COR-L47 (cell line): ENCODE measurements at regions not wholly inside any gene's neighbourhood (a gene's known extent, or its start where the extent isn't known, plus 50 kb on each side); places are given as distances from the start of the nearest gene placed in this dataset.
"Not testable (repeated sequence)": the region's sequence is repeated elsewhere in the genome, so short reads cannot be mapped to it uniquely, and the experiment has no call there.

Experiments
- DNase-seq: peaks from one replicate; lab custom pipeline; 2025; lab: John Stamatoyannopoulos, UW

DNA sequence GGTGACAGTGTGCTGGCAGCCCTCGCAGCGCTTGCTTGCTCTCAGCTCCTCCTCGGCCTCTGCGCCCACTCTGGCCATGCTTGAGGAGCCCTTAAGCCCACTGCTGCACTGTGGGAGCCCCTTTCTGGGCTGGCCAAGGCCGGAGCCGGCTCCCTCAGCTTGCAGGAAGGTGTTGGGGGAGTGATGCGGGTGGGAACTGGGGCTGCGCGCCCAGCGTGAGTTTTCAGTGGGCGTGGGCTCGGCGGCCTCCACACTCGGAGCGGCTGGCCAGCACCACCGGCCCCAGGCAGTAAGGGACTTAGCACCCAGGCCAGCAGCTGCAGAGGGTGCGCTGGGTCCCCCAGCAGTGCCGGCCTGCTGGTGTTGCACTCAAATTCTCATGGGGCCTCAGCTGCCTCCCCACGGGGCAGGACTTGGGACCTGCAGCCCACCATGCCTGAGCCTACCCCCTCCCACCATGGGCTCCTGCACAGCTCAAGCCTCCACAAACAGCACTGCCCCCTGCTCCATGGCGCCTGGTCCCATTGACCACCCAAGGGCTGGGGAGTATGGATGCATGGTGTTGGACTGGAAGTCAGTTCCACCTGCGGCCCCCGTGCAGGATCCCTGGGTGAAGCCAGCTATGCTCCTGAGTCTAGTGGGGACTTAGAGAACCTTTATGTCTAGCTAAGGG is 223.1 kb upstream of the PTPRD start:
- DNase-seq = no peak

DNA sequence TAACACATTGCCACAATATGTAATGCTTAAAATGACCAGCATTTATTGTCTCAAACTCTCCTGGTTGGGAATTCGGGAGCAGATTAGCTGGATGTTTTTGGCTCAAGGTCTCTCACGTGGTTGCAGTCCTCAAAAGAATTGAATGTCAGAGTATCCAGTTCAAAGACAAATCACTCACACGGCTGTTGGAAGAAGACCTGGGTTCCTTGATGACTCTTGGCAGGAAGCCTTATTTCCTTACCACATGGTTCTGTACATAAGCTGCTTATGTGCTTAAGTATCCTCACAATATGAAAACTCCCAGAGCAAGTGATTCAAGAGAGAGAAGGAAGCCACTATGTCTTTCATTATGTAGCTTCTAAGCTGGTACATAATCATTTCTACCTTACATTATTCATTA is 230.3 kb upstream of the PTPRD start:
- DNase-seq = no peak

DNA sequence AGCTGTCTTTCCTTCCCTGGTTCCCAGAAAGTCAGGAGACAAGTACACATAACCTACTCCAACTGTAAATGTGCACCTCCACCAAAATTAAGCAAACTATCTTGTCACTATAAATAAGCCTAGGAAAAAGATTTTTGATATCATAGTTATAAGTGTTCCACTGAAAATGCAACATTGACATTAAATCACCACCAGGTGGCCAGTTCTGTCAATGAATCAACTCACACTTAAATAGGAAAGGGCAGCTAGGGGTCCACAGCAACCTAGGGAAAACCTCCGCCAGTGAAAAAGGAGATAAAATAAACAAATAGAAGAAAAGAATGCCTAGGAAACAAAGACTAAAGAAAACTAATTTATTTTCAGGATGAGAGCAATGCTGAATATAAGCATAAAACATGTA is 243.0 kb upstream of the PTPRD start:
- DNase-seq = peak; percentile 42

DNA sequence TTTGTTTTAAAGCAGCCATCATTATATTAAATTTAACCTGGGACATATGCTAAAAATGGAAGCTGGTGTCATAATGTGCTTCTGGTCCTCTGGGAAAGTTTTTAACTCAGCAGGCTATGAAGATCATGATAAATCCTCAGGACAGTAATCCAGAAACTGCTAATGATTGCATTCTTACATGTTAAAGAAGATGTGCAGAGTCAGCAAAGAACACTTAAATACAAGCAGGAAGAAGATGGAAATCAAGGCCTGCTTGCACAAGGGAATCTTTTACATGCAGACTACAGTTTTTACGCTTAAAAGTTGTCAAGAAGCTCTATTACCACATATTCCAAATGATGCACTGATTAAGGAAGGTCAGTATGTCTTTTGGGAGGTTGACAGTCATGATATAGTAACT is 246.0 kb upstream of the PTPRD start:
- DNase-seq = no peak

DNA sequence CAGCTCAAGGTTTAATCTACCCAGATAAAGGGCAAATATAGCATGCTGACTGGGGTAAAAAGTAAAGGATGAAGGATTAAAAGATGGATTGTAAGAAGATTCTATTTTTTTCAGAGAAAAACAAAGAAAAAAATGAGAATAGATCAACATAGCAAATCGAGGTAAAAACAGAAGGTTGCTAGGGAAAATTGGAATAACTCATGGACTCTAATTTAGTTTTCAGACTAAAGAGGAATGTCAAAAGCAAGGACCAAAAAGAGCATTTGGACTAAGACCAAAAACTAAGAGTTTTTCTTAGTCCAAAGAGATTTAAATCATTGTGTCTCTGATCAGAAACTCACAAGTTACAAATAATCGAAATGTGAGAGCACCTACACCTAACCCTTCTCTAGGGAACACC is 250.7 kb upstream of the PTPRD start:
- DNase-seq = no peak

DNA sequence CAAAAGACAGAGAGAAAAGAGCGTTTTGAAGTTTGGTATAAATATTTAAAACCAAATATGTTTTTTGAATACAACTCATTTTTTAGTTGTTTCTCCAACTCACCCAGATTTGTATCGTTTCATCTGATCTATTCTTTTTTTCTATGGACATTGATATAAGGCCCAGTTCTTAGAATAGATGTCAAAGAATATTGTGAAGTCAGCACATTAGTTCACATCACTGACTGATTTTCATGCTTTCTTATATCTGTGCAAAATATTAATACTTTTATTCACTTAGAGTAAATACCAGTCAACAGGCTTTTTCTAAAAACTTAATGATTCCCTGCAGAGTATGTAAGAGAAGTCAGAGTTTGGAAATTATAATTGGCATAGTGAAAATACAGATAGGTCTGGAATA is 254.4 kb upstream of the PTPRD start:
- no peak for DNase-seq

DNA sequence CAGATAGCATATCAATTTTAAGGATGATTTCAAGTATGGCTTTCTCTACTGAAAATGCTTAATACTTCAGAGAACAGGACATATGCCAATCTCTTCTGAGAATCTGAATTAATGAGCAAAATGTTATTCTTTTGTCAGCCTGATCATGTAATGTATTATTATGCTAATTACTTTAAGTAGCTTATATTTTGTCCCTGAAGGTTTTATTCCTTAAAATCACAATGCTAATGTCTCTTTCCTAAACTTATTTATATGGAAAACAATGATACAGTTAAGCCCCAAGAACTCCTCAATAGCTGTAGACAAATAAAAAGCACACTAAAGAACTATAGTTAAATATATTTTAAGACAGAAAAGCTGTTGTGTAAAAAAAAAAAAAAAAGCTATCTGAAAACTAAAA is 256.9 kb upstream of the PTPRD start:
- no peak for DNase-seq

DNA sequence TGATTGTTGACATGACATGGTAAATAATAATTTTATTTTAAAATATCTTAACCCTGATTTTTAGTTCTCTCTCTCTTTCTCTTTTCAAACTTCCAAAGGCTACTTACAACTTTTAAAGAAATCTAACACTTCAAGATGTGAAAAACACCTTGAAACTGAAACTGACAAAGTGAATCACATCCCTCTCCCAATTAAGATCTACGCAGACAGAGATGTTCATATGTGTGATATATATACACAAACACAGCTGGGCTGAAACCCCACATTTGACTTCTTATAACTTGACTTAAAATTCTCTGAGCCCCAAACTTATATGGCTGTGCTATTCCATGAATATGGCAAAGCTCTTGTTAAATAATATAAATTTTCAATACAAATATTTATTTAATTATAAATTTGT is 261.2 kb upstream of the PTPRD start:
- no peak for DNase-seq

DNA sequence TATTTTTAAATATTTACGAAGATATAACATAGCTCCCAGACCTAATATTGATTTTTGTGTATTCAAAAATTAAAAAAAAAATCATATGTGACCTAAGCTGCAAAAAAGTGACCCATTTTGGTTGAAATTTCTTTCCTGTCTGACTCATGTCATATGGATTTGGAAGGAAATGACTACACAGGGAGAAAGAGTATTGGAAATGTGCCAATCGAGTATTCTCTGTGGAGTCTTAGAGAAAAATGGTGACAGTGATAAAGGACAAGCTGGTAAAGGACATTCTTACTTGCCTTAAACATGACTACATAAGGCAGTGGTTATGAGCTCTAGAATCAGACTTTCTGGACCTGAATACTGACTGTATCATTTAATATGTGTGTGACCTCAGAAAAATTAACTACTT is 262.9 kb upstream of the PTPRD start:
- no peak for DNase-seq

DNA sequence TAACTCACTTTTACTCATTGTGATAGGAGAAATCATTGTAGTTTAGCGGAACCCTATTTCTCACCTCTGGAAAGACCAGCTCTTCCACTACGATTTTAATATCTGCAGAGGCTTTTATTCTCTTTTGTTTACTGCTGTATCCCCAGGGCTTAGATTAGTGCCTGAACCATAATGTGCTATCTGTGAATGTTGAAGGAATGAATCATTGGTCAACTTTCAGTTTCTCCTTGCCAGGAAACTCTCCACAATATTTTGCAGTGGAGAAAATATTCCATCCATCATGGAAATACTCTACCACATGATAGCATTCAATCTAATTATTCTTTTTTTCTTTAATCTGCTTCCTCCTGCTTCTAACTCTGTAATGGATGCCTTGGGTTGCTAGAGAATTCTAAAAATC is 263.5 kb upstream of the PTPRD start:
- no peak for DNase-seq

DNA sequence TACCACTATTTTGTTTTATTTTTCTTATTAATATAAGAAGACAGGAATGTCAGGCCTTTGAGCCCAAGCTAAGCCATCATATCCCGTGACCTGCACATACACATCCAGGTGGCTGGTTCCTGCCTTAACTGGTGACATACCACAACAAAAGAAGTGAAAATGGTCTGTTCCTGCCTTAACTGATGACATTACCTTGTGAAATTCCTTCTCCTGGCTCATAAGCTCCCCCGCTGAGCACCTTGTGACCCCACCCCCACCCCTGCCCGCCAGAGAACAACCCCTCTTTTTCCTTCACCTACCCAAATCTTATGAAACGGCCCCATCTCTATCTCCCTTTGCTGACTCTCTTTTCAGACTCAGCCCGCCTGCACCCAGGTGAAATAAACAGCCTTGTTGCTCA is 277.5 kb upstream of the PTPRD start:
- DNase-seq = not testable (repeated sequence)

DNA sequence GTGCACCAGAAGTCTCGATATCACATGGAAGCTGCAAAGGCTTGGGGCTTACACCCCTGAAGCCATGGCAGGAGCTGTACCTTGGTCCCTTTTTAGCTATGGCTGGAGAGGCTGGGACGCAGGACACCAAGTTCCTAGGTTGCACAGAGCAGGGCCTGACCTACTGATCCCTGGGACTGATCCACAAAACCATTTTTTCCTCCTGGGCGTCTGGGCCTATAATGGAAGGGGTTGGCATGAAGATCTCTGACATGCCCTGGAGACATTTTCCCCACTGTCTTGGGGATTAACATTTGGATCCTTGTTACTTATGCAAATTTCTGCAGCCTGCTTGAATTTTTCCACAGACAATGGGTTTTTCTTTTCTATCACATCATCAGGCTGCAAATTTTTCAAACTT is 286.7 kb upstream of the PTPRD start:
- DNase-seq = no peak

DNA sequence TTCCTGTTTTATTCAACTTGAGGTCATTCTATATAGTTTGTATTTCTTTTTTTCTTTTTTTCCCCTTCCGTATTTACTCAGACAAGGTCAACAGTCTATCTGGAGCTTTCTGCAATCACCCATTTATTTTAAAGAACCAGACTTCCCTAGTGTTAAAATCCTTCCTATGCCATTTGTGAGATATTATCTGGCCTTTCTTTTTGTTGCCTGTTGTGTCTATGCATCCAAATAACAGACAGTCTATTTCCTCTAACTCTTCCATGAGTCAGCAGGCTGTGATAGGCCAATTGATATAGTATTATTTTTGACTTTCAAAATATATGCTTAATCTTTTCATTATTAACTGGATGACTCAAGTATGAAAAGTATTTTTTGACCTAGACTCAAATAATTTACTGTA is 291.2 kb upstream of the PTPRD start:
- DNase-seq = no peak

DNA sequence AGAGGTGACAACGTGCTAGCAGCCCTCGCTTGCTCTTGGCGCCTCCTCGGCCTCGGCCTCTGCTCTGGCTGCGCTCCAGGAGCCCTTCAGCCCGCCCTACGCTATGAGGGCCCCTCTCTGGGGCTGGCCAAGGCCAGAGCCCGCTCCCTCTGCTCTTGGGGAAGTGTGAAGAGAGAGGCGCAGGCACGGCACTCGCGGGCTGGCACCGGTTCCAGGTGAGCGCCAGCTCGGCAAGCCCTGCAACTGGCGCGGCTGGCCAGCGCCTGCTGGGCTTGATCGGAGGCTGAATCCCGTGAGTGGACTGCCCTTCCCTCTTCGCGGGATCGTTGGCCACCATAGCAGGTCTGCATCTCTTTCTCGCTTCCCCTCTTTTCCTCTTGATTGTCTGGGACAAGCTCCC is 298.0 kb upstream of the PTPRD start:
- no peak for DNase-seq

DNA sequence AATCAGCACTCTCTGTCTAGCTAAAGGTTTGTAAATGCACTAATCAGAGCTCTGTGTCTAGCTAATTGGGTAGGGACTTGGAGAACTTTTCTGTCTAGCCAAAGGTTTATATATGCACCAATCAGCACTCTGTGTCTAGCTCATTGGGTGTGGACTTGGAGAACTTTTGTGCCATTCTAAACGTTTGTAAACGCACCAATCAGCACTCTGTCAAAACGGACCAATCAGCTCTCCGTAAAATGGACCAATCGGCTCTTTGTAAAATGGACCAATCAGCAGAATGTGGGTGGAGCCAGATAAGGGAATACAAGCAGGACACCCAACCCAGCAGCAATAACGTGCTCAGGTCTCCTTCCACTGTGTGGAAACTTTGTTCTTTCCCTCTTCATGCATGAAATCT is 298.6 kb upstream of the PTPRD start:
- DNase-seq = no peak

DNA sequence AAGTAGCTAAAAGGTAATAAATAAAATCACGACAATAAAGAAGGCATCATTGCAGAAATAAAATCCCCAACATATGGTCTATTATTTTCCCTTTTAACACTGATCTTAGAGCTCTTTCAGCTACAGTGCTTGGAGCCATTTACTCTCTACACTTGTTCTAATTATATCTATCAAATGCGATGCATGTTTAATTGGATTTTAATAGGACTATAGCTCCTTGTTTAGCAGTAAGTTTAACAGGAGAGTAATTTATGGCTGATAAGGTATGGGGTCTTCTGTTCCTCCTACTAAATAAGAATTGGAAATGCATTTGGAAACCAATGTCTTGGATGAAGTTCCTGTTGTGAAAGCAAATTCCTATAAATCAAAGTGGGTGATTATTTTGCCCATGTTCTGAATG is 304.2 kb upstream of the PTPRD start:
- no peak for DNase-seq

DNA sequence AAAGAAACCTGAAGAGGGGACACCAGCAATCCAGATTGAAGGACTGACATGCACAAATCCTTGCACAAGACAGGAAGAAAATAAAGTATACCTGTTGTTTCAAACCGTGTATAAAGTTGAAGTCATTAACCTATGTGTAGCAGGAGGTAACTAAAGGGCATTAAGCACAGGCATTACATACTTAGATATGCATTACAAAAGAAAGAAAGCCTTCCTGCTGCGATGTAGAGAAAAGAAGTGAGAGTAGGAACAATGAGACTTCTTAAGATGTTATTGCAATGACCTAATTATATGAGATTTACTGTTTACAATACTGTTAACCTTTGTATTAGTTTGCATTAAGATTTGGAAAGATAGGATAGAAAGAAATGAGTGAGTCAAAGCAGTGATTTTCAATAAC is 308.9 kb upstream of the PTPRD start:
- DNase-seq = no peak

DNA sequence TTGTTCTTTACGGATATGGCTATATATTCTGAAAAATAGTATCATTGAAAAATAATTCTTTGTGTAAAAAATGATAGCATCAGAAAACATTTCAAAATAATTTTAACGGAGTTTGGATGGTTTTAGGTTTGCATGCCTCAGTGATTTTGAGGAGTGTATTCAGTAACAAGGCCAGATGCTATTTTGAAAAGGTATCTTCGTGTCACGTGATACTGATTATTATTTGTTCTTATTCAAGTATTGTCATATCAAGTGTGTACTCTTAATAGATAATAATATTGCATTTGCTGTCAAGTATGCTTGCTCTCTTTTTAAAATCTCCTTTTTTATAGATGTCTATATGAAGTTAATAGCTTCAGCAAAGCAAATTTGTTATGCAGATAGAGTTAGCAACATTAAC is 313.1 kb upstream of the PTPRD start:
- no peak for DNase-seq

DNA sequence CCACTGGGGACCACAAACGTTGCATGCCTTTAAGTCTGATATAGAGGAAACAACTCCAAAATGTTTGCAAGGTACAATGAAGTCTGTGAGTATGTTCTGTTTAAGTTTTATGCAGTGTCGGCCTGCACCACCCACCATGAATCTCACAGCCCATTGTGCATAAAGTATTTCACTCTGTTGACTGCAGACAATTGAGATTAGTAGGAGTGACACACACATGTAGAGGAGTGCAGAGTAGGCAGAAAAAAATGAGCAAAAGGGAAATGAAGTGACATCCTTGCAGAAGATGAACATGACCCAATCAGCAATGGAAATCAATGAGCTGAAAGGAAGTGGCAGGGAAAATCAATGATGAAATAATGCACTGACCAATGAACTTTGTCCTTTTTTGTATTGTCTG is 315.6 kb upstream of the PTPRD start:
- DNase-seq = no peak

DNA sequence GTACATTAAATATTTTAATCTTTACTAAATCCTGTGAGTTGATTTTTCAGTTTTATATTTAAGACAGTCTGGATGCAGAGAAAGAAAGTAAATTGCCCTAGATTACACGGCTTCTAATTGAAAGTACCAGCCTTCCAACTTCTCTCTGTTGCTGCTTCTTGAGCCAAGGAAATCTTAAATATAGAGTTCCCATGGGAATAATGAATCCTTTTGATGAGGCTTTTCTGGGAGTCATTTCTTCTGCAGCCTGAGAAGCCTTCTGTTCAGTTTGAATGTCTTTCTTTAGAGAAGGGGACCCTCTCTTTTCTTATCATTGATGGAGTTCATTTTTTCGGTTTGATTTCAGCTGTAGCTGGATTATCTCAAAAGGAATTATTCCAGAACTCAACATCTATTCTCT is 317.3 kb upstream of the PTPRD start:
- DNase-seq = no peak

DNA sequence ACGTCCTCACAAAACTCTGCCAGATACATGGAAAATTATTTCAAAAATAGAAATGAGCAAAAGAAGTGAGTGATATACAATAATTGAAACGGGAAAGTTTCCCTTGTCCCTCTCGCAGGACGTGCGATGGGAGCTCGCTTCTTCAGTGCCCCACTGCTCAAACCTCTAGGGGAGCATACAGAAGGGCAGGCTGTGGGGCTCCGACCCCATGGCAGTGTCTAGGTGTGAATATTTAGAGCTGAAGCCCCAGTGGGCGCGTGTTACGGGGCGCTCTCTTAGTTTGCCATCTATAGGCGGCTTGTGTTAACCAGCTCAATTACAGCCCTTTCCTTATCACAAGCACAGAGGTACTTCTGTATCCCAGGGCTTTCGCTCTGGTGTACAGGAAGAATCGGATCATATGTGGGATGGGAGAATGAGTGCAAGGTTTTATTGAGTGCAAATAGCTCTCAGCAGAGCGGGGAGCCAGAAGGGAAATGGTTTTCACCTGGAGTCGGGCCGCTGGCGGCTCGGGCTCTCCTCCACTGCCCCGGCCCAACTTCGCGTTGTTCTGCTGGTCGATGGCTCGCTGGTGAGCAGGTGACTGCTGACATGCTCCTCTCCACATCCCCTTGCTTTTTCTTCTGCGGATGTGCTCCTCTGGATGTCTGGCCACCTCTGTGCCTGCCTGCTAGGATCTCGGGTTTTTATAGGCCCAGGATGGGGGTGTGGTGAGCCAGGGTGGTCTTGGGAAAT is 334.0 kb upstream of the PTPRD start:
- DNase-seq = no peak

DNA sequence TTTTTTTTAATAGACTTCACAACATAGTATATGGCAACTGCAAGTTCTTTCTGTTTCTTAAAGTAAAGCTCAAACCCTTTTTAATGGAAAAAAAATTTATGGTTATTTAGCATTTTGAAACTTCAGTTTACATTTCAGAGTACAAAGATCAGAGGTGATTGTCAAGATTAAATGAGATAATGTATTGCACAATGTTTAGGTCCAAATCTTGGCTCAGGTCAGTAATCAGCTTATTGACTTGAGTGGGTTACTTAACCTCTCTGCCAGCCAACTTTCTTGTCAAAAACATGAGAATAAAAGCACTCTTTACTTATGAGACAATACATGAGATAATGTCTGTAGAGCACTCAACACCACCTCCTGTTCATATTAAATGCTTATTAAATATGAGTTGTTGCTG is 345.1 kb upstream of the PTPRD start:
- no peak for DNase-seq

DNA sequence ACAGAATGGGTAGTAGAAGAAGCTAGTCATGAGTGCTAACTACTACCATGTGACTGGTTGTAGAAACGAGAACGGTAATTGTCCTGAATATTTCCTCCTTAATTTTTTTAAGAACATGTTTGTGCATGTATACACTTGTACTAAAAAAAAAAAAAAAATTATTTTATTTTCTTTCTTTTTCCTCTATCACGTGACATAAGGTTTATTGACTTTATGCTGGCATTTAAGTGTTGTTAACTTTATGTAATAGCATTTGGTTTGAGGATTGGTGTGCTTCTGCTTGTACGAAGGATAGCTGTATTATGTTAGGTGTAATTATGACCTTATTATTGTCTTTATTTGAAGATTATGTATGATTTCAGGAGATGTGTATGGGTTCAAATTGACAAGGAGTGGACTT is 349.1 kb upstream of the PTPRD start:
- DNase-seq = no peak

DNA sequence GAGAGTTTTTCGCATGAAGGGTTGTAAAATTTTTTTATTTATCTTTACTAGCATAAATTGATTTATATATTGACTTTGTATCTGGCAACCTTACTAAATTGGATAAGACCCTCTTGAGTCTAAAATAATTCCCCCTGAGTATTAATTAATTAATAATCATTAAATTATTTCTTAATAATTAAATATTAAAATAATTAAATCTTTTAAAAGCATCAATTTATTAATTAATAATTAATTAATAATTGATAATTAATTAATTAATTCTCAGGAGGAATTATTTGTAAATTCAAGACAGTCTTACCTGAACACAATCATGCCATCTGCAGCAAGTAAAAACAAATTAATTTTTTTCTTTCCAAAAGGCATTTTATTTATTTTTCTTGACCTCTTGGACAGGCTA is 370.4 kb upstream of the PTPRD start:
- no peak for DNase-seq
